Stimulated activated CD4-positive, alpha-beta T cell treated with anti-CD3 and anti-CD28 coated beads, Interleukin-4, amount 100 ng/mL, for 4 hours (primary cell): ENCODE measurements at regions not wholly inside any gene's neighbourhood (a gene's known extent, or its start where the extent isn't known, plus 50 kb on each side); places are given as distances from the start of the nearest gene placed in this dataset.

ENCODE experiments used
- DNase-seq, 2 experiments: peaks; one replicate each; pipeline ENCODE4 v3.0.0-alpha.2; 2020

- DNase-seq, result no peak
Measured at GRCh38 chr5:133853646-133854365, 114.6 kb downstream of the C5orf15 start.

DNA sequence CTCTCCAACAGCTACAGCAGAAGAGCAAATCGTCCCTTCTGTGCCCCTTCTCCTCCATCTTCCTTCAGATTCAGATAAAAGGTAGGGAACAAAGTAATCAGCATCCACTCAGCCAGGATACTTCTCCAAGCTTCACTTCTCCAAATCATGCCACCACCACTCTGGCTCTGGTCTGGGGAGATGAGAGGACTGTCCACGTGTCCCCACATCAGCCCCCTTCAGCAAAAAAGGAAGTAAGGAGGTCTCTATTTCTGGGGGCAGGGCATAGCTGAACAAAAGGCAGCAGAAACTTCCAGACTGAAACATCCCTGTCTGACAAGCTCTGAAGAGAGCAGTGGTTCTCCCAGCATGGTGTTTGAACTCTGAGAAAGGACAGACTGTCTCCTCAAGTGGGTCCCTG, 116.9 kb downstream of the C5orf15 start:
- DNase-seq, result no peak

GRCh38 chr5:133850811-133851210, 117.6 kb downstream of the C5orf15 start:
- no peak for DNase-seq

DNA sequence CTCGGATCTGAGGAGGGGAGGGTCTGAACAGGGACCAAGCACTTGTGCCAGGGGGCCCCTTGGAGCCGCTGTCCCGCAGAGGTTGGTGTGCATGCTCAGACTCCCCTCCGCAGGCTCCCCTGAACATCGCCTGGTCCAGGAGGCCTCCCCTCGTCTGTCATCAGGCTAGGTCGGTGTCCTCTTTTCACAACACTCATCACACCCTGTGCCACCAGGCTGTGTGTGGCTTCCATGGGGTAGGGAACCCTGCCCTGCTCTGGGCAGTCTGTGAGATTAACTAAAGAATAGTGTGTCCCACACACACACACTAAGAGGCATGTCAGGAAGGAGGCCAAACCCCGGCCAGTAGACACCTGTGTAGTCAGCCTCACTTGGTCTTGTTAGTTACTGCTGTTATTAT, 119.3 kb downstream of the C5orf15 start:
- DNase-seq, result no peak

DNA sequence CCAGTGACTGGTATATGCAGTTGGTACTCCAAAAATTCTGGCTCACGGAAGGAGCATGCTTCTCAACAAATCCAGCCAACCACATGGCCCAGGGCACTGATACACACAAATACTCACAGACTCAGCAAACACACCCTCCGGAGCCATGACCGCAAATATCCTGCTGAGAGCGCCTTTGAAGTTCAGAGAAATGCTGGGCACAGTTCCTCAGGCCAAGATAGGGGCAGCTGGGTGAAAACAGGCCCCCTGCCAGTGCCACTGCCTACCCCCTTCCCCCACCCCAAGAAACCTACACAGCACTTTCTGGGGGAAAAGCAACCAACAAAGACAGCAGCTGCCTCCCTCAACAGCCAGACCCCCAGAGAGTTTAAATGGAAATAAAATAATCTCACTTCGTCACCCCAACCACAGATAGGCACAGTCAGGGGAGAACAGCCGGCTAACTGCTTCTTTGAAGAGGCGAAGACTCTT, 120.0 kb downstream of the C5orf15 start:
- DNase-seq, result no peak

DNA sequence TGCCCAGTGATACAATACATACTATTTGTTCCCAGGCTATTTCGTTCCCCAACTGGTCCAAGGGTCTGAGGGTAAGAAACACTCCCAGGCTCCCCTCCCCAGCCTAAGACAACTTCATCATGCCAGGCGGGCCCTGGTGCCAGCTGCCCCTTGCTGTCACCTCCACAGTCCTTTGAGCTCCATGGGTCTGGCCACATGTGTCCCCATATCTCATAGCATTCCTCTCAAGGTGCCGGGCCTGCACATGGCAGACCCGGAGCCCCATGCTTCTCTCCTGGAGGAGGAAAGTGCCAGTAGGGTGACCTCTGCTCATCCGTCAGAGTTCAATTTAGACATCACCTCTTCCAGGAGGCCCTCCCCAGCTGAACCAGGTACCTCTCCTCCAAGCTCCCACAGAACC, 120.5 kb downstream of the C5orf15 start:
- no peak for DNase-seq

- DNase-seq, result no peak
Measured at GRCh38 chr5:133847301-133847700, 121.1 kb downstream of the C5orf15 start.

DNA sequence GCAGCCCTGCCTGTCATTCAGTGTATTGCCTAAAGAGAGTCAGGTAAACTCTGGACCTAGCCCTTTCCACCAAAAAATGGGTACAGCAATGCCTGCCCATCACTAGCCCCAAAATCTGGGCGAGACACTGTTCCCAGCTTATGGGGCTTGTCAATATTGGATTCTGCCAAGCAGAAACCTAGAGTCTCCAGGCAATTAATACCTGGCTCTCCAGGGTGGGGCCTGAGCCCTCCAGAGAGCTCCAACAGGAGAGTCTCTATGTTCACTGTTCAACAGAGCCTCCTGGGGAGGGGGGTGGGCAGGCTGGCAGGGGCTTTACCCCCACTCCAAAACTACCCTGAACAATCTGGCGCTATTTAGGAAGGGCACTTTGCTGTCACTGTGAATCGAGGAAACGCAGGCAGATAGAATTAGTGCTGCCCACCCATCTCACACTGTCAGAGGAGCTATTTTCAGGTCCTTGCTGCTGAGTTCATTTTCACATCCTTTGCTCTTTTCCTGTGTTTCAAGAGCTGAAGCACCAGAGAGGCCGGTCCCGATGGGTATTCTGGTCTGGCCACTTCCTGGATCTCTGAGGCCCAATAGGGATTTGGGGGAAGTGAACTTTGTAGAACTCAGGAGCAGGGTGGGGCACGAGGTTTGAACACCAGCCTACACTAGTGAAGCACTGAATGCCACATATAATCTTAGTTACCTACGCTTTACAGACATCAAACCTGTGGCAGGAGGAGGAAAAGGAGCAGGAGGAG, 121.8 kb downstream of the C5orf15 start:
- DNase-seq, result no peak

DNA sequence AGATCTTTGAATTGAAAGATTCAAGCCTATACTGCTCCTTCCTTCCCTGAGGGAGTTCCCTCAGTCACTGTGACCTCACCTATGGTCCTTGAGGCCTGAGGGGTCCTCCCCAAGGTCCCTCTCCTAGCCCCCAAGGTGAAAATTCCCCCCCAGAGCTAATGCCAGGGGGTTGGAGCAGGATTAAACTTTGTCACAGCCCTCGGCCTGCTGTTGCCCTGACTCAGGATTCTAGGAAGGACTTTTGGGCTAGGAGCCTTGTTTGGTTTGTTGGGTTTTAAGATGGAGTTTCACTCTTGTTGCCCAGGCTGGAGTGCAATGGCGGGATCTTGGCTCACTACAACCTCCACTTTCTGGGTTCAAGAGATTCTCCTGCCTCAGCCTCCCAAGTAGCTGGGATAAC, 123.2 kb downstream of the C5orf15 start:
- DNase-seq, result no peak

GRCh38 chr5:133844836-133845235, 123.6 kb downstream of the C5orf15 start:
- no peak for DNase-seq

DNA sequence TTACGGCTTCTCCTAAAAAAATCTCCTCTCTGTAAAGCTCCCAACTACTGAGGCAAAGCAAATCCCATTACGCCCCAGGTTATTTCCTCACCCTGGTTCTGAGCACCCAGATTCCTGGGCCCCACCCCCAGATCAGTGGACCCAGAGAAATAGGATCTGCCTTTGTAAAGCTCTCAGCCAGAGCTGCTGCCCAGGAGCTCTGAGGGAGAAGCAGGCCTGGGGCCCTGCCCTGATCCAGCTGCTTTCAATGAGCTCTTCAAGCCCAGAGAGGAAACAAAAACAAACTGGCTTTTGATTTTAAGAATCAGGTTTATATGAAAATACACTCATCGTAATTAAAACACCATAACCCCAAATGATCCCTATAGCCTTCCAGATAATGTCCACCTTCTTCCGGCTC, 124.5 kb downstream of the C5orf15 start:
- DNase-seq, result no peak

- no peak for DNase-seq
Measured at GRCh38 chr5:133842846-133843611, 125.4 kb downstream of the C5orf15 start.

DNA sequence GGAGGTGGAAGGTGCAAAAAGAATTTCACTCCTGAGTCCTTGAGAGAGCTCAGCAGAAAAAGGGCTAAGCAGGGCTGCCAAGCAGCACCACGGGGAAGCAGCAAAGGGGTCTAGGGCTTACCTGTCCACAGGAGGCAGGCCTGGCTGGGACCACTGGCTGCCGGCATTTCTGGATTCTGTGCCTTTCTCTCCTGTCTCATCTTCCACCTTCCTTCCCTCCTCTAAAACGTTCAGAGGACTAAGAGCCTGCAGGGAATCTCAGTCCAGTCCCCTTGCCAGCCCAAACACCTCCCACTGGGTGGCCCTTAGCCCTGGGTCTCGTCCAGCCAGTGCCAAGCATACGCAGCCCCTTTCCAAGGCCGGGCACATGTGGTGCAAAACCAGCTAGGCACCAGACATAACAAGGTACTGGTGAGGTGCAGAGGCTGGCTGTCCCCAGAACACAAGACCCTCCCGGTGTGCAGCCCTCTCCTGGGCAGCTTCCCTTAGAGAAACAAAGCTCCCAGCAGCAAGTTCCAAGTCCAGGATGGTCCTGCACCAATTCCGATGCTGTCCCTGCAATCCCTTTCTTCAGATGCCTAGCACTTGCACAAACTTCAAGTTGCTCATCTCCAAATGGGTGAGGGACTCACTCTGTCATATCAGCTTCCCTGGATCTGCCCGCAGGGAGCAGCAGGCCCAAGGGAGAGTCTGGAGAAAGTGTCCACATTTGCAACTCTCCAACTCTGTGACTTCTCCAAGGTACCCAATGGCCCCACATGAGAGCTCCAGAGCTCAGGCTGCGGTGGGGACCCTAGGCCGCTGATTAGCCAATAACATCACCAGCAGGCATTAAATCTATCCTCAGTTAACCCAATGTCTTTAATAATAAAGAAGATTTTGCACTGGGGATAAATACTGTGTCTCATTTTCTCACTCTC, 126.3 kb downstream of the C5orf15 start:
- no peak for DNase-seq

- no peak for DNase-seq
Measured at GRCh38 chr5:133840168-133840567, 128.3 kb downstream of the C5orf15 start.

GRCh38 chr5:133839721-133840120, 128.7 kb downstream of the C5orf15 start:
- no peak for DNase-seq

DNA sequence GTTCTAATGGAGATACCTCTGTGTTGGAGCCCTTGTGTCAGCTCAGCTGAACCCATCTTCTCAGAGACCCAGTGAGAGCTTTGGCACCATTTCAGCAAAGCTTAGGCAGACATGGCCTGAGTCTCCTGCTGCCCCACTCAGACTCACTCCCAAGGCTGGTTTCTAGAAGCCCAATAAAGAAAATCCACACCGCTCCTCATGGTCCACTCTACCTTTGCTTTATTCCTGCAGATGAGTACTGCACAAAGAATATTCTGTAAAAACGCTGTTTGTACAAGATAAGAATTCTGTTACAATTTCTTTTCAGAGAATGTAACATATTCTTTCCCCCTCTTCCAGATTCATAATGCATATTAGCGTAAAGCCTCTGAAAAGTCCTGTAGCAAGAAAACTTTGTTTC, 129.3 kb downstream of the C5orf15 start:
- DNase-seq, result no peak

DNA sequence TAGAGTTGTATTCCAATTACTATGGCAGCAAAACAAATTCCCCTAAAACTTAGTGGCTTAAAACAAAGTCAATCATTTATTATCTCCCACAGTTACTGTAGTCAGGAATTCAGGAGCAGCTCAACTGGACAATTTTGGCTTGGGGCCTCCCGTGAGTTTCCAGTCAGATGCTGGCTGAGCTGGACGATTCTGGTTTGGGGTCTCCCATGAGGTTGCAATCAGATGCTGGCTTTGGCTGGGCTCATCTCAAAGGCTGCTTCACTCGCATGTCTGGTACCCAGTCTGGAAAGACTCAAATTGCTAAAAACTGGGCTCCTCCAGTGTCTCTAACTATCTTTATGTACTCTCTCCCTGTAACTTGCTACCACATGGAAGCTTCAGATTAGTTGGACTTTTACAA, 130.1 kb downstream of the C5orf15 start:
- DNase-seq, result no peak

- no peak for DNase-seq
Measured at GRCh38 chr5:133831491-133832224, 136.8 kb downstream of the C5orf15 start.

DNA sequence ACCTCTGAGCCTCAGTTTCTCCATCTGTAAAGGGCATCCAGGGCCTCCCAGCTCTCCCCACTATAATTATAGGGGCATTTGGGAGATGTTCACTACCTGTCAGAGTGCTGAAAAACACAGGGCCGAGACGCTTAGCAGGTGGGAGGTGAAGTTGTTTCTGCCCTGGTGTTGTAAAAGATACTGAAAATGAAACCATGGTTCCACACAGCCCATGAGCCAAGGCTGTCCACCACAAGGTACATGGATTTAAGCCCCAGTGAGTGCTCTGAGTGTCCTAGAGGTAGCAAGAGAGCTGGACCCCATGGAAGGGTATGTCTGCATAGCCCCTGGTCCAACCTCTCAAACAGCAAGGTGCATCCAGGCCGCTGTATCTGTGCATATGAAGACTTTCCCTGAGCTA, 137.5 kb downstream of the C5orf15 start:
- DNase-seq, result no peak

- DNase-seq, result no peak
Measured at GRCh38 chr5:133830281-133830680, 138.1 kb downstream of the C5orf15 start.

DNA sequence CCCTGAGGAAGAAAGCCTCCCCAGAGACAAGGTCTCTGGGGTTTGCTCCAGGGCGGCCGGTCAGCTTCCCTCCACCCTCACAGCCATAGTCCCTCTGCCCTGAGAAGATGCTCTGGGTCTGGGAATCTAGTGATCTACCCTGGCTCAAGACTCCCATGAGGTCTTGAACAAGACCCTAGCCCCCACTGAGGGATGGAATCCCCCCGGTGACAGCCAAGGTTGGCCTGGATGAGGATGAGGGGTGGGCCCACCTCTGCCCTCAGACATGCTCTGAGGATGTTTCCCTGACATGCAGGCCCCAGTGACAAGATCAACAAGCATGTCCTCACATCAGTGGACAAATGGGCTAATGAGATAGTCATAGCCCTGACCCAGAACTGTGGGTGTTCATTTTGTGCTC, 138.6 kb downstream of the C5orf15 start:
- no peak for DNase-seq

- DNase-seq, result no peak
Measured at GRCh38 chr5:133828722-133829121, 139.7 kb downstream of the C5orf15 start.
